H1 (cell line): ENCODE measurements at regions not wholly inside any gene's neighbourhood (a gene's known extent, or its start where the extent isn't known, plus 50 kb on each side); places are given as distances from the start of the nearest gene placed in this dataset.

Experiments used
- CTCF ChIA-PET: fragments of 300-600 bp; sonication (Branson Sonifier 250); formaldehyde crosslinking; loops from one replicate; lab custom pipeline; 2021; ENCODE audit not compliant: partially characterized antibody; lab: Charles Lee
- POLR2A ChIA-PET: fragments of 300-600 bp; sonication (Branson Sonifier 250); formaldehyde crosslinking; loops from one replicate; lab custom pipeline; 2021; ENCODE audit warnings: inconsistent platforms; ENCODE audit not compliant: partially characterized antibody; lab: Charles Lee
- DNase-seq, 2 experiments: peaks; one replicate each; pipeline versions ENCODE4 v3.0.0 to v3.0.0-alpha.2; 2010 to 2022; ENCODE audit warnings: low spot score in 2 of 2, low read depth in 1 of 2, mixed read lengths in 1 of 2
- FAIRE-seq: peaks from 2 replicates; lab custom pipeline; 2011; peaks lifted over from hg19 to GRCh38; lab: Jason Lieb, UNC
- H2AFZ ChIP-seq: 2 replicates; pipeline ENCODE4 v1.8.1; 2012; ENCODE audit warnings: low read length, inconsistent platforms
- H2AK5ac ChIP-seq: 2 replicates; pipeline ENCODE4 v1.6.1; 2013; ENCODE audit warnings: low read depth, low read length
- H2BK120ac ChIP-seq: replicated peaks from 2 replicates; pipeline ENCODE3; 2013; ENCODE audit warnings: low read depth, low read length, inconsistent platforms
- H2BK12ac ChIP-seq: 2 replicates; pipeline ENCODE4 v1.6.1; 2013; ENCODE audit warnings: low read depth, low read length
- H2BK15ac ChIP-seq: 2 replicates; pipeline ENCODE4 v1.6.1; 2013; ENCODE audit warnings: low read length
- H2BK20ac ChIP-seq: 2 replicates; pipeline ENCODE4 v1.6.1; 2013; ENCODE audit warnings: low read length
- H2BK5ac ChIP-seq: 2 replicates; pipeline ENCODE4 v1.6.1; 2013; ENCODE audit warnings: low read depth, low read length
- H3K14ac ChIP-seq: 2 replicates; pipeline ENCODE4 v1.6.1; 2013; ENCODE audit warnings: inconsistent platforms; ENCODE audit not compliant: insufficient read length
- H3K18ac ChIP-seq: 2 replicates; pipeline ENCODE4 v1.6.1; 2013; ENCODE audit warnings: low read length; ENCODE audit errors: extremely low read depth
- H3K23ac ChIP-seq: 2 replicates; pipeline ENCODE4 v1.6.1; 2013; ENCODE audit warnings: inconsistent platforms; ENCODE audit not compliant: insufficient read length
- H3K23me2 ChIP-seq: 2 replicates; pipeline ENCODE4 v1.6.1; 2013; ENCODE audit warnings: low read depth, low read length
- H3K27ac ChIP-seq: 2 replicates; pipeline ENCODE4 v1.6.1; 2011; ENCODE audit warnings: low read depth, low read length, inconsistent platforms
- H3K27me3 ChIP-seq, 4 experiments: replicated peaks in 1 of 4; 1 replicate in 1 of 4; 2 replicates in 3 of 4; pipeline versions ENCODE4 v1.6.1 to v1.8.1; 2011 to 2013; ENCODE audit warnings: low read length in 3 of 4, mild to moderate bottlenecking in 3 of 4, inconsistent platforms in 2 of 4, mixed read lengths in 2 of 4, moderate library complexity in 1 of 4; ENCODE audit not compliant: control insufficient read depth in 3 of 4, insufficient read depth in 3 of 4; ENCODE audit errors: extremely low read depth in 1 of 4
- H3K36me3 ChIP-seq, 4 experiments: 2 replicates each; pipeline versions ENCODE4 v1.6.1 to v1.8.1; 2011 to 2013; ENCODE audit warnings: mild to moderate bottlenecking in 4 of 4, low read length in 3 of 4, moderate library complexity in 2 of 4, control low read depth in 1 of 4, inconsistent platforms in 1 of 4; ENCODE audit not compliant: insufficient read depth in 4 of 4, control insufficient read depth in 2 of 4
- H3K4ac ChIP-seq: replicated peaks from 2 replicates; pipeline ENCODE3; 2013; ENCODE audit warnings: low read length, low read depth, mixed read lengths, inconsistent platforms; ENCODE audit not compliant: insufficient read length
- H3K4me1 ChIP-seq, 4 experiments: replicated peaks in 1 of 4; 1 replicate in 1 of 4; 2 replicates in 3 of 4; pipeline versions ENCODE4 v1.6.1 to v1.8.1; 2011 to 2013; ENCODE audit warnings: low read length in 3 of 4, inconsistent platforms in 2 of 4, mixed read lengths in 1 of 4; ENCODE audit not compliant: insufficient read depth in 4 of 4, control insufficient read depth in 3 of 4
- H3K4me2 ChIP-seq, 2 experiments: 2 replicates each; pipeline versions ENCODE4 v1.6.1 to v1.8.1; 2011 to 2013; ENCODE audit warnings: low read depth in 2 of 2, low read length in 2 of 2, control low read depth in 1 of 2, inconsistent platforms in 1 of 2, mild to moderate bottlenecking in 1 of 2; ENCODE audit not compliant: insufficient read depth in 1 of 2
- H3K4me3 ChIP-seq, 4 experiments: fragments of 200-600, 300-600 bp in 1 of 4; sonication (generic), shearing (Covaris generic), sonication (Bioruptor Twin) in 1 of 4; 2 replicates each; pipeline versions ENCODE4 v1.5.1 to v1.8.1; 2011 to 2016; ENCODE audit warnings: low read length in 4 of 4, low read depth in 3 of 4, control low read depth in 2 of 4, inconsistent platforms in 2 of 4, mild to moderate bottlenecking in 2 of 4, mixed read lengths in 1 of 4, moderate library complexity in 1 of 4; ENCODE audit not compliant: insufficient read depth in 2 of 4; ENCODE audit errors: extremely low read depth in 1 of 4
- H3K56ac ChIP-seq: replicated peaks from 2 replicates; pipeline ENCODE3; 2013; ENCODE audit warnings: low read depth, mild to moderate bottlenecking, mixed read lengths, low read length, inconsistent platforms; ENCODE audit not compliant: insufficient read length
- H3K79me1 ChIP-seq: 2 replicates; pipeline ENCODE4 v1.6.1; 2013; ENCODE audit warnings: low read depth, low read length, control low read depth
- H3K79me2 ChIP-seq, 2 experiments: 2 replicates each; pipeline versions ENCODE4 v1.6.1 to v1.8.1; 2012 to 2013; ENCODE audit warnings: low read length in 2 of 2, mild to moderate bottlenecking in 2 of 2, inconsistent platforms in 1 of 2; ENCODE audit not compliant: insufficient read depth in 2 of 2, control insufficient read depth in 1 of 2
- H3K9ac ChIP-seq, 4 experiments: replicated peaks in 1 of 4; 1 replicate in 1 of 4; 2 replicates in 3 of 4; pipeline versions ENCODE4 v1.6.1 to v1.8.1; 2011 to 2013; ENCODE audit warnings: low read depth in 3 of 4, low read length in 3 of 4, control low read depth in 2 of 4, mild to moderate bottlenecking in 2 of 4, moderate library complexity in 2 of 4, inconsistent platforms in 1 of 4; ENCODE audit errors: extremely low read depth in 1 of 4
- H3K9me3 ChIP-seq, 2 experiments: 2 replicates each; pipeline versions ENCODE4 v1.6.1 to v1.8.1; 2012 to 2013; ENCODE audit warnings: mild to moderate bottlenecking in 2 of 2, moderate library complexity in 2 of 2, control low read depth in 1 of 2, inconsistent platforms in 1 of 2, low read depth in 1 of 2, low read length in 1 of 2, mixed read lengths in 1 of 2; ENCODE audit not compliant: insufficient read depth in 2 of 2
- H4K20me1 ChIP-seq, 2 experiments: replicated peaks in 1 of 2; 2 replicates each; pipeline versions ENCODE3 to v1.8.1; 2011 to 2013; ENCODE audit warnings: inconsistent platforms in 2 of 2, low read length in 2 of 2, mild to moderate bottlenecking in 1 of 2; ENCODE audit not compliant: insufficient read depth in 2 of 2, control insufficient read depth in 1 of 2
- H4K5ac ChIP-seq: 2 replicates; pipeline ENCODE4 v1.6.1; 2013; ENCODE audit warnings: low read length, low read depth, mixed read lengths, inconsistent platforms; ENCODE audit not compliant: insufficient read length
- H4K8ac ChIP-seq: 2 replicates; pipeline ENCODE4 v1.8.0; 2013; ENCODE audit warnings: mild to moderate bottlenecking, moderate library complexity, low read length, inconsistent platforms; ENCODE audit not compliant: insufficient read depth; ENCODE audit errors: extremely low read depth
- H4K91ac ChIP-seq: replicated peaks from 2 replicates; pipeline ENCODE3; 2013; ENCODE audit warnings: low read length, mixed read lengths, inconsistent platforms; ENCODE audit not compliant: insufficient read length
- BRCA1 ChIP-seq: IDR thresholded peaks from 2 replicates; pipeline ENCODE4 v1.6.1; 2012; ENCODE audit warnings: low read depth, low read length, improper control_type of control experiment
- CBX8 ChIP-seq: fragments of 300-800, 300-1000 bp; sonication (generic); IDR thresholded peaks from 2 replicates; pipeline ENCODE4 v1.7.1; 2016; ENCODE audit warnings: low read depth, low read length, borderline replicate concordance
- CHD2 ChIP-seq: IDR thresholded peaks from 2 replicates; pipeline ENCODE4 v1.6.1; 2012; ENCODE audit warnings: low read length, improper control_type of control experiment
- CTBP2 ChIP-seq: IDR thresholded peaks from 2 replicates; pipeline ENCODE4 v1.7.0; 2011; ENCODE audit warnings: borderline replicate concordance, mild to moderate bottlenecking, moderate library complexity, mixed read lengths, low read length; ENCODE audit not compliant: insufficient read depth, insufficient read length
- EGR1 ChIP-seq: IDR thresholded peaks from 2 replicates; pipeline ENCODE4 v1.6.1; 2011; ENCODE audit warnings: low read depth, low read length, borderline replicate concordance
- HDAC6 ChIP-seq: IDR thresholded peaks from one replicate; pipeline ENCODE4 v1.7.1; 2012; ENCODE audit warnings: low read depth, mild to moderate bottlenecking, inconsistent platforms, low read length, moderate library complexity
- POU5F1 ChIP-seq: IDR thresholded peaks from 2 replicates; pipeline ENCODE4 v1.6.1; 2011; ENCODE audit warnings: low read depth, mild to moderate bottlenecking, low read length, moderate library complexity
- RAD21 ChIP-seq, 2 experiments: IDR thresholded peaks in 1 of 2; conservative IDR thresholded peaks in 1 of 2; 2 replicates each; pipeline ENCODE4 v1.6.1; 2011; ENCODE audit warnings: low read depth in 2 of 2, low read length in 2 of 2, improper control_type of control experiment in 1 of 2, inconsistent platforms in 1 of 2, mild to moderate bottlenecking in 1 of 2, moderate library complexity in 1 of 2
- RXRA ChIP-seq: IDR thresholded peaks from 2 replicates; pipeline ENCODE4 v1.6.1; 2011; ENCODE audit warnings: low read depth, mild to moderate bottlenecking, low read length, moderate library complexity; ENCODE audit not compliant: insufficient read depth
- SRF ChIP-seq: IDR thresholded peaks from 2 replicates; pipeline ENCODE4 v1.6.1; 2011; ENCODE audit warnings: mild to moderate bottlenecking, low read depth, low read length, moderate library complexity
- SUZ12 ChIP-seq: fragments of 200-600 bp; sonication (generic); IDR thresholded peaks from 2 replicates; pipeline ENCODE4 v1.6.1; 2012; ENCODE audit warnings: mild to moderate bottlenecking, inconsistent platforms, low read length, moderate library complexity, mixed read lengths
- TAF7 ChIP-seq: optimal IDR thresholded peaks from 2 replicates; pipeline ENCODE3; 2011; ENCODE audit warnings: low read depth, mild to moderate bottlenecking, inconsistent platforms, low read length, moderate library complexity, borderline replicate concordance
- WGBS, 2 experiments: shearing (Covaris generic) in 1 of 2; methylation state at CpG; one replicate each; pipeline versions ENCODE4 v1.1.6 to v1.1.7; 2013 to 2015; ENCODE audit warnings: low lambda C conversion rate in 2 of 2, mixed read lengths in 2 of 2, inconsistent platforms in 1 of 2, low coverage in 1 of 2, missing lambda C conversion rate in 1 of 2; ENCODE audit not compliant: insufficient replicate concordance in 2 of 2, insufficient coverage in 1 of 2, insufficient read length in 1 of 2; ENCODE audit errors: extremely low coverage in 1 of 2, missing lambda C conversion rate in 1 of 2; 5-methylcytosine and 5-hydroxymethylcytosine counted together
- TF ChIP-seq, protein P1 (sequence below): IDR thresholded peaks from 2 replicates; pipeline ENCODE4 v1.6.1; 2012; ENCODE audit warnings: inconsistent platforms

DNA sequence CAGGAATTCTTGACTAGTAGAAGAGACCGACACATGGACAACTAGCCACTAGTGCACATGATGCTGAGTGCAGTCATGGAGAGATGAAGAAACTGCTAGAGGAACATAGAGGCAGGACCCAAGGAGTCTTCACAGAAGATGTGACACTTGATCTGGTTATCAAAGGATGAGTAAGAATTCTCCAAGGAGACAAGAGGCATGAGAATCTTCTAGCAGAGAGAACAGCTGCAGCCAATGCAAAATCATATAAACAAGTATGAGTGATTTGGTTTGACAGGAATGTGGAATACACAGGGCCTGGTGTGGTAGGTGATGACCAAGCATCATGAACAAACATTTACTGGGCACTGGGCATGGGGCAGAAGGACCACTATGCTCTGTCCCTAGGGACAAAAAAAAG, 140.9 kb upstream of the CTTNBP2NL start:
- DNase-seq: no peak
- no peak for FAIRE-seq

More for the DNA sequence above, 140.9 kb upstream of the CTTNBP2NL start:
- H2BK120ac ChIP-seq: no peak overlapping the region
- no peak overlapping the region for H3K23ac ChIP-seq
- no peak overlapping the region for H2BK20ac ChIP-seq
- no peak overlapping the region for H2BK12ac ChIP-seq
- H2BK15ac ChIP-seq: no peak overlapping the region
- no peaks in the 10 kb centered on the region for H3K23me2 ChIP-seq
- no peak overlapping the region for H4K5ac ChIP-seq
- CTCF ChIA-PET: interaction anchor here (1.5 to 1.7 kb wide), 2 partner anchors 9 to 103 kb away, joined by 3 to 7 read pairs; no protein-coding TSS in a partner anchor
- H3K18ac ChIP-seq: no peak overlapping the region
- H3K79me1 ChIP-seq: no peaks in the 10 kb centered on the region
- H3K4ac ChIP-seq: no peak overlapping the region
- H2AK5ac ChIP-seq: no peak overlapping the region
- 0 out of 8 replicates have a peak, but pooled peaks cover 0 to 2% (median 0%) of the 10 kb centered on the region in 4 experiments for H3K36me3 ChIP-seq
- no peaks in the 10 kb centered on the region for H3K79me2 ChIP-seq
- no peaks in the 10 kb centered on the region for H4K20me1 ChIP-seq
- 71% methylated on average over 1 of the region's 1 CpG; no CpG with 5 or more reads in 1 of the 2 experiments for WGBS, 2 experiments
- no peak overlapping the region for H3K27ac ChIP-seq
- POLR2A ChIA-PET: interaction anchor here (0.6 kb wide), 1 partner anchor 223 kb away, joined by 4 read pairs; no protein-coding TSS in a partner anchor
- H3K4me2 ChIP-seq: no peak overlapping the region
- no peak overlapping the region for H3K9ac ChIP-seq
- no peaks in the 10 kb centered on the region for H3K9me3 ChIP-seq
- no peak overlapping the region for H3K56ac ChIP-seq
- no peak overlapping the region for H3K4me3 ChIP-seq
- H3K4me1 ChIP-seq: no peaks in the 10 kb centered on the region
- H4K91ac ChIP-seq: no peak overlapping the region
- no peak overlapping the region for H2AFZ ChIP-seq
- no peak overlapping the region for H4K8ac ChIP-seq
- no peak for TF ChIP-seq RAD21 (IDR thresholded peaks at IDR 0.05 in 1 of 2, conservative IDR thresholded peaks at IDR 0.05 in 1 of 2; ENCODE audit: low read depth in 2 of 2, low read length in 2 of 2)
- no peak for TF ChIP-seq CHD2
- no peak for TF ChIP-seq RXRA
- TF ChIP-seq CBX8: no peak
- TF ChIP-seq TAF7: no peak
- no peak for TF ChIP-seq HDAC6
- no peak for TF ChIP-seq POU5F1
- TF ChIP-seq SUZ12: no peak
- TF ChIP-seq CTBP2: no peak
- TF ChIP-seq EGR1: no peak
- TF ChIP-seq SRF: no peak
- TF ChIP-seq, protein P1, sequence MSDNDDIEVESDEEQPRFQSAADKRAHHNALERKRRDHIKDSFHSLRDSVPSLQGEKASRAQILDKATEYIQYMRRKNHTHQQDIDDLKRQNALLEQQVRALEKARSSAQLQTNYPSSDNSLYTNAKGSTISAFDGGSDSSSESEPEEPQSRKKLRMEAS: no peak
- TF ChIP-seq BRCA1: no peak
- H3K27me3 ChIP-seq: no peaks in the 10 kb centered on the region
- H2BK5ac ChIP-seq: no peak overlapping the region
- H3K14ac ChIP-seq: no peak overlapping the region
